GM18909 (cell line): ENCODE measurements at regions not wholly inside any gene's neighbourhood (a gene's known extent, or its start where the extent isn't known, plus 50 kb on each side); places are given as distances from the start of the nearest gene placed in this dataset.

Source experiments
- ATAC-seq: cut with Tn5 transposase; IDR thresholded peaks from one replicate; pipeline ENCODE4 v1.9.1; 2021; ENCODE audit warnings: mild to moderate bottlenecking; ENCODE audit not compliant: unreplicated experiment, poor library complexity

DNA sequence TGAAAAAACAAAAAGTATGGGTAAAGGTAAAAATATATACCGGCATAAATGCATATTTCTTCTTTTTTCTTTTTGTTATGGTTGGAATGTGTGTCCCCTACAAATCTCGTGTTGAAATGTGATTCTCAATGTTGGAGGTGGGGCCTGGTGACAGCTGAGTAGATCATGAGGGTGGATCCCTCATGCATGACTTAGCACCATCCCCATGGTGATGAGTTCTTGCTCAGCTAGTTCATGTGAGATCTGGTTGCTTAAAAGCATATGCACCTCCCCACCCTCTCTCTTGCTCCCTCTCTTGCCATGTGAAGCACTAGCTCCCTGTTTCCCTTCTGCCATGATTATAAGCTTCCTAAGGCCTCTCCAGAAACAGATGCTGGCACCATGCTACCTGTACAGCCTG, 93.3 kb downstream of the HYCC1 start:
- no peak for ATAC-seq

DNA sequence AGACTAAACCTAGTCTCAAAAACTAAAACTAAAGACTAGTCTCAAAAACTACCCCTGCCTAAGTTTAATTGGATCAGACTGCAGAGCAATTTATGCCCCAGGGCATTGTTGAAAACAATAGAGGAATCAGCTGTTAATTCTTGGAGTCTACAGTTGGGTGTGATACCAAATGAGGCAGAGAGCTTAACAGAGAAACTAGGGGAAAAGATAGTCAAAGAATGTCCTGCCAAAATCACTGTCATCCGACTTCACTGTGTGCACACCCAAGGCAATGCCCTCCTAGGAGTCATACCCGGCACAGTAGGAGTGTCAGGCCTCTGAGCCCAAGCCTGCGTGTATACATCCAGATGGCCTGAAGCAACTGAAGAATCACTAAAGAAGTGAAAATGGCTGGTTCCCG, 90.5 kb upstream of the TOMM7 start:
- ATAC-seq: no peak

DNA sequence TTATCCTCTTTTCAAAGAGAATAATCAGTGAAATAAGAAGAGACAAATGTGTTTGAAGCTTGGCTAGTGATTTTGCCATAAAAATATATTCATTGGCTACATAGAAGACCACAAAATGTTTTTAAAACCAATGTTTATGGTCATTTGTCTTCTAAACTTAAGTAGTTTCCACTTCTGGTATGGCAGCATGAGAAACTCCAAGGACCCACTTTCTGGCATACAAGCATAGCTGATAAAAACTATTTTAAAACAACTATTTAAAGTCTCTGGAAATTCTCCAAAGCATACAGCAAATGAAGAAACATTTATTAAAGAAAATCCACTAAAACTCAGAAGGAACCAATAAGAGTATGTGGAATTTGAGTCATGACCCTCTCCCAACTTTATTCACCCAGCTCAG, 89.2 kb upstream of the TOMM7 start:
- no peak for ATAC-seq

DNA sequence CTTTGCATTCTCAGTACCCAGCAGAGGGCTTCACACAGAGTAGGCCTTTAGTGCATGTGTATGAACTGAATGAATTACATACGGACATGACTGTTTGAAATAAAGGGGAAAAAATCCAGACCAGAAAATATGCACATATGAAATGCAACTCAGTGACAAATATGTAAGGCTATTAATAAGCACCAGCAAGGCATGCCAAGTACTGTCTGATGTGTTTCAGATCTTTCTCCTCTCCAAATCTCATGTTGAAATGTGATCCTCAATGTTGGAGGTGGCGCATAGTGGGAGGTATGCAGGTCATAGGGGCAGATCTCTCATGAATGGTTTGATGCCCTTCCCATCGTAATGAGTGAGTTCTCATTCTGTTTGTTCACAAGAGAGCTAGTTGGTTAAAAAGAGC, 87.3 kb upstream of the TOMM7 start:
- no peak for ATAC-seq

- no peak for ATAC-seq
Measured at GRCh38 chr7:22907805-22908204, 85.2 kb upstream of the TOMM7 start.

- no peak for ATAC-seq
Measured at GRCh38 chr7:22900784-22901183, 78.1 kb upstream of the TOMM7 start.

GRCh38 chr7:22900101-22900500, 77.5 kb upstream of the TOMM7 start:
- no peak for ATAC-seq

DNA sequence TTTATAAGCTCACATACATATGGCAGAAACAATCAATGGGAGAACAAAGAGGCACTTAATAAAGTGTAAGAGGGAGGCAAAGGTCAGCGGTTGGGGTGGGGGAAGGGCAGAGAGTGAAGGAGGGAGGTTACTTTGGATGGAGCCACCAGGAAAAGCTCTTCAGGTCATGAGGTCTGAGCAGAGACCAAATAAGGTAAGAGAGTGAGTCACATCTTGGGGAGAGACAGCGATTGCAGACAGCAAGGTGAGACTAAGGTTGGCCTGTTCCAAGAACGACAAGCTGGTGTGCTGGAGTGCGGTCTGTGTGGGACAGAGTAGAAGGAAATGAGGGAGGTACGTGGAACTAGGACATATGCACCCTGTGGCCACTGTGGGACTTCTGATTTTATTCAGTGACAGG, 74.3 kb upstream of the TOMM7 start:
- ATAC-seq: no peak

DNA sequence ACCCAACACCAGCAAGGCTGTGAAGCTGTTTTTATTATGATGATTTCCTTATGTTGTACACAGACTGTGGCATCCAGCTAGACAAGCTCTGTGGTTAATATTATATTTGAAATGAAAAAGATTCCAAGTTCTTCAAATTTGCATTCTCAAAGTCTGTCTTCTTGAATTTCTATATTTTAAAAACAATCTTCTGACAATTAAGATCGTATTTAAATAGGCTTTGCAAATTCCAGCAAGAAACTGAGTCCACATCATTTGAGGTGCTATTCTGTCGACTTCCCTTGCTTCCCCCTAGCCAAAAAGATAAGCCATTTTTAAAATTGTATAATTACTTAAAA, 73.1 kb upstream of the TOMM7 start:
- no peak for ATAC-seq

DNA sequence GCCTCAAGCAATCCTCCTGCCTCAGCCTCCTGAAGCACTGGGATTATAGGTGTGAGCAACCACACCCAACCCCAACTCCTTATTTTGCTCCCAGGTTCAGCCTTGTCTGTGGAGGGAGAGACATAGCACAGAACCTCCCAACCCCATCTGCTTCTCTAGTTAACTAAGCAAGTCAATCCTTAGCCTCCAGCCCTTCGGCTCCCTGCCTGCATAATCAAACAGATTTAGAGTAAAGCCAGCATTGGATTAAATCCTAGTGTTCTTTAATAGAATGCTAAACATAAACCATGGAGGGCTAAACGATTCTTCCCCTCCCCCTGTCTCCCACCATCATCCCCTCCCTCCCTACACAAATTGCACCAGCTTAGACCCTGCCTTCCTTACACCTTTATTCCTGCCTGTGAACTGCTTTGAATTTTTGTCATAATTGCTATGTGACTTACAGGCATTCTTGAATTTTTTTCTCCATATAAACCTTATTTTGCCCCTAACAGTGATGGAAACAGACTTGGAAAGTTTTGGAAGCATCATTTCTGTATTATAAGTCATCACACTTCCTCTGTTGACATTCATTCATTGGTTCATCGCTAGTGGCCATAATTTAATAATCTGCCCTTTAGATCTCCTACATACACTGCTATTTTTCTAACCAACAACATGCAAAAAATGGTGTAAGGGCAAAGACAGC, 72.6 kb upstream of the TOMM7 start:
- ATAC-seq: no peak

- no peak for ATAC-seq
Measured at GRCh38 chr7:22894546-22894945, 71.9 kb upstream of the TOMM7 start.

DNA sequence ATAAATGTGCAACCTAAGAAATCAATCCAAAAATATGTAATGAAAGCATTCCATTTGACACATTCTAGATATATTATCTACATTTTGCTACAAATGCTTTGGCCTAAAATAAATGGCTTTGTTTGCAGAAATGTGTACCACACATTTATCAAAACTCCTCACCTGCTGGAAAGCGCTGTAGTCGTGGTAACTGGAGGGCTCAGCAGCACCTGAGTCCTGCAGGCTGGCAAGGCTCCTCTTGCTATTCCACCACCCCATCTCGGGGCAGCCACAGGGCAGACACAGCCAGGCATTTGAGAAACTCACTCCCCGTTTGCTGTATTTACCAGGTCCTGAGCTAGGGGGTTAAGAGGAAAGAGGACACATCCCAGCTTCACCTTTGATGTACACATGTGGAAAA, 68.1 kb upstream of the TOMM7 start:
- no peak for ATAC-seq

GRCh38 chr7:22885797-22886261, 63.2 kb upstream of the TOMM7 start:
- ATAC-seq: peak; percentile 92

DNA sequence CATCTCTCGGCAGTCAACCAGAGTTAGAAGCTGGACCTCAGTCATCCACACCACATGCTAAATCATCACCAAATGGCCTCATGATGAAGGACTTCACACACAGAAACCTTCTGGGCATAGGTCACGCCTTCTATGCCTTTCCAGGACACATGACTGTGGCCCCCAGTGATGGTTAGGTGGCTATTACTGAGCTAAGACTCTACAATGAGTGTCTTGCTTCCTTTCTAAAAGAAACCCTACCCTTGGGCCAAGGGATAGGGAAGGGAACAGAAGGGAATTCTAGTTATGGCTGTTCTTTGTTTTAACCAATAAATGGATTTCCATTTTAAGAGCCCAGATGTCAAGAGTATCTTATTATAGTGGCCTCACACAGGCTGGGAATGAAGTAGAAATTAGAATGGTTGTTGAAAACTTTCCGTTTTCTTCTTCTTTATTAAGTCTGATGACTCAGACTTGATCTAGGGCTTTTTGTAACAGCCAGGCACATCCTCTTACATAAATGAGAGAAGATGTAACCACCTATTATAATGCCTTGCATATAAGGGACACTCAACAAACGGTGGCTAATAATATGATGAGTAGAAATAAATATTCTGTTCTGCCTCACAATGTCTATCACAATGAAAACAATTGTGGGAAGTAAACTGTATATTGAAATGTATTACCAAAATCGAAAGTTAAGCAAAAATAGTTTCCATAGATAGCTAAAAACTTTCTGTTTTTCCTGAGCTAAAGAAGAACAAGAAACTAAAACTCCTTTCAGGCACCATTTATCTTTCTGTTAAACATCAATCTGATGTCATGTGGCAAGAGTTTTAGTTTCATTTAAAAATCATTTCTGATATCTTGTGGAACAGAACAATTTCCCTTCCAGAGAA, 62.5 kb upstream of the TOMM7 start:
- ATAC-seq: peak; percentile 50

- ATAC-seq: no peak
Measured at GRCh38 chr7:22882106-22882505, 59.5 kb upstream of the TOMM7 start.

GRCh38 chr7:22879709-22880306, 57.2 kb upstream of the TOMM7 start:
- ATAC-seq: no peak

DNA sequence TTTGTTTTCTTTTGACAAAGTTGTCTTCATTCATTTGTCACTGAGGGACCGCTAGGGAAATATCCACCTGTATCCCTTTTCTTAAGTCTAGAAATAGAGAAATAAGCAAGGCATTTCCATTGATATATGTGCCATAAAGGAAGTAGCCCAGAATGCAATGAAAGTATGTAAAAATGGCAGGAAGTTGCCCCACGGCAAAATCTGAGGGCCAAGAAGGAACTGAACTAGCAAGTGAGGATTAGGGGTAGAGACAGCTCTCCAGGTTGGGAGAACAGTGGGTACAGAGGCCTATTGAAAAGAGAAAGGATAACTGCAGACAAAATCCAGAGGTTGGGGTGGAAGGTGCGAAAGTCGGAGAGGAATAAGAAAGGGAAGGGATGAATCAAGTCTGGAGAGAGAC, 56.6 kb upstream of the TOMM7 start:
- no peak for ATAC-seq

- ATAC-seq: no peak
Measured at GRCh38 chr7:22876986-22877729, 54.5 kb upstream of the TOMM7 start.

- ATAC-seq: no peak
Measured at GRCh38 chr7:22875470-22875869, 52.8 kb upstream of the TOMM7 start.

- ATAC-seq: no peak
Measured at GRCh38 chr7:22874904-22875303, 52.3 kb upstream of the TOMM7 start.
